GM12878 (cell line): ENCODE measurements at regions not wholly inside any gene's neighbourhood (a gene's known extent, or its start where the extent isn't known, plus 50 kb on each side); places are given as distances from the start of the nearest gene placed in this dataset.

Experiments used
- BCLAF1 ChIP-seq: fragments of 450-650 bp; IDR thresholded peaks from 2 replicates; pipeline ENCODE4 v1.6.1; 2017; ENCODE audit warnings: antibody characterized with exemption, mild to moderate bottlenecking, moderate library complexity
- BRCA1 ChIP-seq: IDR thresholded peaks from 2 replicates; pipeline ENCODE4 v1.6.1; 2011; ENCODE audit warnings: low read depth, low read length, improper control_type of control experiment
- CREB1 ChIP-seq: IDR thresholded peaks from 2 replicates; pipeline ENCODE4 v1.6.1; 2012; ENCODE audit warnings: low read depth, mild to moderate bottlenecking, inconsistent platforms
- ESRRA ChIP-seq: IDR thresholded peaks from 2 replicates; pipeline ENCODE4 v1.6.1; 2012; ENCODE audit warnings: mild to moderate bottlenecking, low read length, improper control_type of control experiment
- EZH2 ChIP-seq: IDR thresholded peaks from 2 replicates; pipeline ENCODE4 v1.6.1; 2012; ENCODE audit warnings: low read depth, mild to moderate bottlenecking, control low read depth, inconsistent platforms, low read length, borderline replicate concordance; ENCODE audit not compliant: control insufficient read depth
- FOXM1 ChIP-seq: IDR thresholded peaks from 2 replicates; pipeline ENCODE4 v1.6.1; 2012; ENCODE audit warnings: low read depth, mild to moderate bottlenecking, inconsistent platforms, low read length, moderate library complexity
- MAX ChIP-seq: IDR thresholded peaks from 2 replicates; pipeline ENCODE4 v1.6.1; 2012; ENCODE audit warnings: low read depth, low read length, improper control_type of control experiment
- POLR2A ChIP-seq: IDR thresholded peaks from 2 replicates; pipeline ENCODE4 v1.6.1; 2011; ENCODE audit warnings: low read depth, mild to moderate bottlenecking, low read length
- POLR2AphosphoS5 ChIP-seq: IDR thresholded peaks from 2 replicates; pipeline ENCODE4 v1.6.1; 2011; ENCODE audit warnings: mild to moderate bottlenecking, low read length, inconsistent platforms
- RAD21 ChIP-seq: IDR thresholded peaks from 2 replicates; pipeline ENCODE4 v1.6.1; 2011; ENCODE audit warnings: mild to moderate bottlenecking, low read depth, low read length, moderate library complexity; ENCODE audit not compliant: insufficient read depth
- SUZ12 ChIP-seq: fragments of 200-600 bp; sonication (generic); IDR thresholded peaks from one replicate; pipeline ENCODE4 v1.6.1; 2018; ENCODE audit warnings: antibody characterized with exemption, mild to moderate bottlenecking; ENCODE audit not compliant: unreplicated experiment
- USF1 ChIP-seq: IDR thresholded peaks from 2 replicates; pipeline ENCODE4 v1.6.1; 2011; ENCODE audit warnings: borderline replicate concordance, low read depth, mild to moderate bottlenecking, moderate library complexity, mixed read lengths, low read length; ENCODE audit not compliant: insufficient read depth; ENCODE audit errors: extremely low read length
- YY1 ChIP-seq: IDR thresholded peaks from 2 replicates; pipeline ENCODE4 v1.6.1; 2011; ENCODE audit warnings: low read depth, mild to moderate bottlenecking, low read length
- TF ChIP-seq, protein P1 (sequence below), 3 experiments: IDR thresholded peaks in 2 of 3; conservative IDR thresholded peaks in 1 of 3; 2 replicates each; pipeline ENCODE4 v1.5.1; 2011; ENCODE audit warnings: low read depth in 3 of 3, low read length in 3 of 3, mild to moderate bottlenecking in 3 of 3, control low read depth in 2 of 3, moderate library complexity in 2 of 3, inconsistent platforms in 1 of 3, mixed read lengths in 1 of 3; ENCODE audit not compliant: control insufficient read depth in 2 of 3, insufficient read depth in 1 of 3; ENCODE audit errors: extremely low read depth in 1 of 3

GRCh38 chr7:66296-66695 is 126.1 kb upstream of the FAM20C start:
- TF ChIP-seq, protein P1, sequence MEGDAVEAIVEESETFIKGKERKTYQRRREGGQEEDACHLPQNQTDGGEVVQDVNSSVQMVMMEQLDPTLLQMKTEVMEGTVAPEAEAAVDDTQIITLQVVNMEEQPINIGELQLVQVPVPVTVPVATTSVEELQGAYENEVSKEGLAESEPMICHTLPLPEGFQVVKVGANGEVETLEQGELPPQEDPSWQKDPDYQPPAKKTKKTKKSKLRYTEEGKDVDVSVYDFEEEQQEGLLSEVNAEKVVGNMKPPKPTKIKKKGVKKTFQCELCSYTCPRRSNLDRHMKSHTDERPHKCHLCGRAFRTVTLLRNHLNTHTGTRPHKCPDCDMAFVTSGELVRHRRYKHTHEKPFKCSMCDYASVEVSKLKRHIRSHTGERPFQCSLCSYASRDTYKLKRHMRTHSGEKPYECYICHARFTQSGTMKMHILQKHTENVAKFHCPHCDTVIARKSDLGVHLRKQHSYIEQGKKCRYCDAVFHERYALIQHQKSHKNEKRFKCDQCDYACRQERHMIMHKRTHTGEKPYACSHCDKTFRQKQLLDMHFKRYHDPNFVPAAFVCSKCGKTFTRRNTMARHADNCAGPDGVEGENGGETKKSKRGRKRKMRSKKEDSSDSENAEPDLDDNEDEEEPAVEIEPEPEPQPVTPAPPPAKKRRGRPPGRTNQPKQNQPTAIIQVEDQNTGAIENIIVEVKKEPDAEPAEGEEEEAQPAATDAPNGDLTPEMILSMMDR (IDR thresholded peaks at IDR 0.05 in 2 of 3, conservative IDR thresholded peaks at IDR 0.05 in 1 of 3; ENCODE audit: control insufficient read depth in 2 of 3, extremely low read depth in 1 of 3, insufficient read depth in 1 of 3, low read depth in 3 of 3, low read length in 3 of 3), result no peak
- TF ChIP-seq USF1 (no peak), YY1 (no peak), BRCA1 (no peak), POLR2AphosphoS5 (no peak), FOXM1 (no peak), BCLAF1 (no peak), CREB1 (no peak), MAX (no peak), EZH2 (no peak), ESRRA (no peak), SUZ12 (no peak), POLR2A (no peak), RAD21 (no peak)
